SK-N-SH treated with all-trans-retinoic acid at 6 μM for 48 hours (cell line): ENCODE measurements at regions not wholly inside any gene's neighbourhood (a gene's known extent, or its start where the extent isn't known, plus 50 kb on each side); places are given as distances from the start of the nearest gene placed in this dataset.
"Not testable (repeated sequence)": the region's sequence is repeated elsewhere in the genome, so short reads cannot be mapped to it uniquely, and the experiment has no call there.

Source experiments
- ATAC-seq: fragments of 200-7000 bp; cut with Tn5 transposase; 3 replicates; pipeline ENCODE4 v1.9.1; 2020; ENCODE audit warnings: mild to moderate bottlenecking, moderate library complexity
- ARNTL ChIP-seq: fragments of 450-650 bp; formaldehyde crosslinking; IDR thresholded peaks from 2 replicates; pipeline ENCODE4 v1.5.0; 2020; ENCODE audit warnings: low read depth, mild to moderate bottlenecking, moderate library complexity, borderline replicate concordance
- BACH2 ChIP-seq: fragments of 250-450 bp; sonication (Bioruptor Pico); IDR thresholded peaks from 2 replicates; pipeline ENCODE4 v1.9.0; 2021; ENCODE audit warnings: mild to moderate bottlenecking, borderline replicate concordance
- CSRNP3 ChIP-seq: fragments of 250-450 bp; sonication (Bioruptor Pico); IDR thresholded peaks from 2 replicates; pipeline ENCODE4 v1.5.1; 2021; ENCODE audit warnings: mild to moderate bottlenecking, moderate library complexity
- ESRRG ChIP-seq: fragments of 250-450 bp; sonication (Bioruptor Pico); IDR thresholded peaks from 2 replicates; pipeline ENCODE4 v1.6.1; 2021; ENCODE audit warnings: mild to moderate bottlenecking
- GLIS3 ChIP-seq: fragments of 250-450 bp; sonication (Bioruptor Pico); IDR thresholded peaks from 2 replicates; pipeline ENCODE4 v1.5.0; 2020; ENCODE audit warnings: mild to moderate bottlenecking, moderate library complexity
- ISL1 ChIP-seq: fragments of 250-450 bp; sonication (Bioruptor Pico); IDR thresholded peaks from 2 replicates; pipeline ENCODE4 v2.1.2; 2022; ENCODE audit warnings: mild to moderate bottlenecking, moderate library complexity
- OSR1 ChIP-seq: fragments of 250-450 bp; sonication (Bioruptor Pico); IDR thresholded peaks from 2 replicates; pipeline ENCODE4 v1.8.0; 2022; ENCODE audit warnings: moderate library complexity, mild to moderate bottlenecking, inconsistent platforms
- POU6F1 ChIP-seq: fragments of 250-450 bp; sonication (Bioruptor Pico); IDR thresholded peaks from 2 replicates; pipeline ENCODE4 v1.8.0; 2021; ENCODE audit warnings: low read depth, mild to moderate bottlenecking, moderate library complexity, borderline replicate concordance
- PPARA ChIP-seq: fragments of 250-450 bp; sonication (Bioruptor Pico); IDR thresholded peaks from 2 replicates; pipeline ENCODE4 v1.5.0; 2020; ENCODE audit warnings: mild to moderate bottlenecking, borderline replicate concordance
- RARB ChIP-seq: fragments of 250-450 bp; sonication (Bioruptor Pico); IDR thresholded peaks from 2 replicates; pipeline ENCODE4 v1.8.0; 2021; ENCODE audit warnings: mild to moderate bottlenecking, moderate library complexity
- SNAI2 ChIP-seq: fragments of 250-450 bp; sonication (Bioruptor Pico); IDR thresholded peaks from 2 replicates; pipeline ENCODE4 v1.5.0; 2020; ENCODE audit warnings: mild to moderate bottlenecking, moderate library complexity
- TCF4 ChIP-seq: fragments of 250-450 bp; sonication (Bioruptor Pico); IDR thresholded peaks from 2 replicates; pipeline ENCODE4 v1.8.0; 2021; ENCODE audit warnings: mild to moderate bottlenecking, moderate library complexity, borderline replicate concordance
- TOX ChIP-seq: fragments of 250-450 bp; sonication (Bioruptor Pico); IDR thresholded peaks from 2 replicates; pipeline ENCODE4 v1.8.0; 2021; ENCODE audit warnings: mild to moderate bottlenecking, moderate library complexity, borderline replicate concordance
- TSHZ2 ChIP-seq: fragments of 250-450 bp; sonication (Bioruptor Pico); IDR thresholded peaks from 2 replicates; pipeline ENCODE4 v1.5.0; 2020; ENCODE audit warnings: mild to moderate bottlenecking, moderate library complexity
- ZC3H10 ChIP-seq: fragments of 250-450 bp; sonication (Bioruptor Pico); IDR thresholded peaks from 2 replicates; pipeline ENCODE4 v1.5.1; 2021; ENCODE audit warnings: mild to moderate bottlenecking, moderate library complexity
- ZFP3 ChIP-seq: fragments of 250-450 bp; sonication (Bioruptor Pico); IDR thresholded peaks from 2 replicates; pipeline ENCODE4 v1.5.0; 2020; ENCODE audit warnings: mild to moderate bottlenecking, moderate library complexity
- ZFP30 ChIP-seq: fragments of 450-650 bp; formaldehyde crosslinking; IDR thresholded peaks from 2 replicates; pipeline ENCODE4 v1.5.0; 2022; ENCODE audit warnings: mild to moderate bottlenecking, moderate library complexity
- ZNF565 ChIP-seq: fragments of 450-650 bp; formaldehyde crosslinking; conservative IDR thresholded peaks from 2 replicates; pipeline ENCODE4 v1.5.0; 2020; ENCODE audit warnings: low read depth, mild to moderate bottlenecking, moderate library complexity
- ZNF70 ChIP-seq: fragments of 450-650 bp; formaldehyde crosslinking; IDR thresholded peaks from 2 replicates; pipeline ENCODE4 v1.5.0; 2020; ENCODE audit warnings: mild to moderate bottlenecking, moderate library complexity
- TF ChIP-seq, protein P1 (sequence below): fragments of 250-450 bp; sonication (Bioruptor Pico); IDR thresholded peaks from 2 replicates; pipeline ENCODE4 v1.8.0; 2020; ENCODE audit warnings: mild to moderate bottlenecking, moderate library complexity, borderline replicate concordance

DNA sequence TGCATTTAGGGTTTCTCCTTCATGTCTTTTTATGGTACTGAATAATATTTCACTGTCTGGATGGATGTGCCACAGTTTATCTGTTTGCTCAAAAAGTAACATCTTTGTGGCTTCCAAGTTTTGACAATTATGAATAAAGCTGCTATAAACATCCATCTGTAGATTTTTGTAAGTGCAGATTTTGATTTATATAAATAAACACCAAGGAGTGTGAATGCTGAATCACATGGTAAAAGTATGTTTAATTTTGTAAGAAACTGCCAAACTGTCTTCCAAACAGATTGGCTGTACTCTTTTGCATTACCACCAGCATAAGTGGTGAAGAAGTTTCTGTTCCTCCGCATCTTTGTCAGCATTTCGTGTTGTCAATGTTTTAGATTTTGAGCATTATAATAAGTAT is 158.7 kb upstream of the GIMD1 start:
- TF ChIP-seq, protein P1, sequence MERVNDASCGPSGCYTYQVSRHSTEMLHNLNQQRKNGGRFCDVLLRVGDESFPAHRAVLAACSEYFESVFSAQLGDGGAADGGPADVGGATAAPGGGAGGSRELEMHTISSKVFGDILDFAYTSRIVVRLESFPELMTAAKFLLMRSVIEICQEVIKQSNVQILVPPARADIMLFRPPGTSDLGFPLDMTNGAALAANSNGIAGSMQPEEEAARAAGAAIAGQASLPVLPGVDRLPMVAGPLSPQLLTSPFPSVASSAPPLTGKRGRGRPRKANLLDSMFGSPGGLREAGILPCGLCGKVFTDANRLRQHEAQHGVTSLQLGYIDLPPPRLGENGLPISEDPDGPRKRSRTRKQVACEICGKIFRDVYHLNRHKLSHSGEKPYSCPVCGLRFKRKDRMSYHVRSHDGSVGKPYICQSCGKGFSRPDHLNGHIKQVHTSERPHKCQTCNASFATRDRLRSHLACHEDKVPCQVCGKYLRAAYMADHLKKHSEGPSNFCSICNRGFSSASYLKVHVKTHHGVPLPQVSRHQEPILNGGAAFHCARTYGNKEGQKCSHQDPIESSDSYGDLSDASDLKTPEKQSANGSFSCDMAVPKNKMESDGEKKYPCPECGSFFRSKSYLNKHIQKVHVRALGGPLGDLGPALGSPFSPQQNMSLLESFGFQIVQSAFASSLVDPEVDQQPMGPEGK (CRISPR knock-in tag), result no peak
- no peak for TF ChIP-seq PPARA
- no peak for TF ChIP-seq ZC3H10 (CRISPR knock-in tag)
- TF ChIP-seq ZFP30 (CRISPR knock-in tag), result no peak
- no peak for TF ChIP-seq RARB (CRISPR knock-in tag)
- TF ChIP-seq, all 23 proteins: peak for 0
- ATAC-seq, result no peak

DNA sequence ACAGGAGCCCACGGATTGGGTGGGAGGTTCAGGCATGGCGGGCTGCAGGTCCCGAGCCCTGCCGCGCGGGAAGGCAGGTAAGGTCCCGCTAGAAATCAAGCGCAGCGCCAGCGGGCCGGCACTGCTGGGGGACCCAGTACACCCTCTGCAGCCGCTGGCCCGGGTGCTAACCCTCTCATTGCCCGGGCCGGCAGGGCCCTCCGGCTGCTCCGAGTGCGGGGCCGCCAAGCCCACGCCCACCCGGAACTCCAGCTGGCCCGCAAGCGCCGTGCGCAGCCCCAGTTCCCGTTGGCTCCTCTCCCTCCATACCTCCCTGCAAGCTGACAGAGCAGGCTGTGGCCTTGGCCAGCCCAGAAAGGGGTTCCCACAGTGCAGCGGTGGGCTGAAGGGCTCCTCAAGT is 156.8 kb upstream of the GIMD1 start:
- ATAC-seq, result peak; percentile 65

GRCh38 chr4:106524772-106525171 is 156.2 kb upstream of the GIMD1 start:
- not testable (repeated sequence) for ATAC-seq

DNA sequence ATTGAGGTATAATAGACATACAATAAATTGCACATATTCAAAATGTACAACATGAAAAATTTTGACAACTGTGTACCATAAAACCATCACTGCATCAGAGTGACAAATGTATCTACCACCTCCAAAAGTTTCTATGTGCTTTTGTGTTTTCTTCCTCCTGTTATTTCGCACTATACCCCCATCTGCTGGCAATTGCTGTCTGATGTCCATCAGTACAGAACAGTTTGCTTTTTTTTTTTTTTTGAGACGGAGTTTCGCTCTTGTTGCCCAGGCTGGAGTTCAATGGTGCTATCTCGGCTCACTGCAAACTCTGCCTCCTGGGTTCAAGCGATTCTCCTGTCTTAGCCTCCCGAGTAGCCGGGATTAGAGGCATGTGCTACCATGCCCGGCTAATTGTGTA is 154.3 kb upstream of the GIMD1 start:
- TF ChIP-seq SNAI2 (CRISPR knock-in tag) (no peak), BACH2 (CRISPR knock-in tag) (no peak), ISL1 (CRISPR knock-in tag) (no peak), ZNF565 (CRISPR knock-in tag) (no peak), ESRRG (CRISPR knock-in tag) (no peak), CSRNP3 (CRISPR knock-in tag) (no peak), OSR1 (CRISPR knock-in tag) (no peak), TOX (CRISPR knock-in tag) (no peak), ZFP3 (CRISPR knock-in tag) (no peak), ZNF70 (CRISPR knock-in tag) (no peak), ZFP30 (CRISPR knock-in tag) (no peak), ARNTL (CRISPR knock-in tag) (no peak), POU6F1 (CRISPR knock-in tag) (no peak), GLIS3 (CRISPR knock-in tag) (no peak), TCF4 (CRISPR knock-in tag) (no peak), PPARA (no peak), TSHZ2 (no peak), RARB (CRISPR knock-in tag) (no peak)
- TF ChIP-seq, protein P1 (CRISPR knock-in tag), result no peak
- peak; percentile 68 for ATAC-seq
